Adipocyte (in vitro differentiated cells): ENCODE measurements at regions not wholly inside any gene's neighbourhood (a gene's known extent, or its start where the extent isn't known, plus 50 kb on each side); places are given as distances from the start of the nearest gene placed in this dataset.
"Not testable (repeated sequence)": the region's sequence is repeated elsewhere in the genome, so short reads cannot be mapped to it uniquely, and the experiment has no call there.

Experiments
- DNase-seq: peaks from one replicate; pipeline ENCODE4 v3.0.0-alpha.2; 2015; ENCODE audit warnings: low read depth
- H3K27me3 ChIP-seq: replicated peaks from 2 replicates; pipeline ENCODE4 v1.7.0; 2013; ENCODE audit warnings: mild to moderate bottlenecking, low read length, moderate library complexity; ENCODE audit not compliant: control insufficient read depth, insufficient read depth
- H3K36me3 ChIP-seq: 2 replicates; pipeline ENCODE4 v1.7.0; 2013; ENCODE audit warnings: low read length, mild to moderate bottlenecking, moderate library complexity; ENCODE audit not compliant: control insufficient read depth, insufficient read depth, severe bottlenecking
- H3K4me1 ChIP-seq: 2 replicates; pipeline ENCODE4 v1.7.0; 2013; ENCODE audit warnings: mild to moderate bottlenecking, low read length, moderate library complexity; ENCODE audit not compliant: control insufficient read depth, insufficient read depth
- H3K4me3 ChIP-seq: 2 replicates; pipeline ENCODE4 v1.7.0; 2013; ENCODE audit warnings: mild to moderate bottlenecking, low read length, moderate library complexity
- H3K9ac ChIP-seq: 2 replicates; pipeline ENCODE4 v1.7.0; 2013; ENCODE audit warnings: mild to moderate bottlenecking, low read length, moderate library complexity
- H3K9me3 ChIP-seq: 2 replicates; pipeline ENCODE4 v1.7.0; 2013; ENCODE audit warnings: mild to moderate bottlenecking, low read length, moderate library complexity; ENCODE audit not compliant: control insufficient read depth

DNA sequence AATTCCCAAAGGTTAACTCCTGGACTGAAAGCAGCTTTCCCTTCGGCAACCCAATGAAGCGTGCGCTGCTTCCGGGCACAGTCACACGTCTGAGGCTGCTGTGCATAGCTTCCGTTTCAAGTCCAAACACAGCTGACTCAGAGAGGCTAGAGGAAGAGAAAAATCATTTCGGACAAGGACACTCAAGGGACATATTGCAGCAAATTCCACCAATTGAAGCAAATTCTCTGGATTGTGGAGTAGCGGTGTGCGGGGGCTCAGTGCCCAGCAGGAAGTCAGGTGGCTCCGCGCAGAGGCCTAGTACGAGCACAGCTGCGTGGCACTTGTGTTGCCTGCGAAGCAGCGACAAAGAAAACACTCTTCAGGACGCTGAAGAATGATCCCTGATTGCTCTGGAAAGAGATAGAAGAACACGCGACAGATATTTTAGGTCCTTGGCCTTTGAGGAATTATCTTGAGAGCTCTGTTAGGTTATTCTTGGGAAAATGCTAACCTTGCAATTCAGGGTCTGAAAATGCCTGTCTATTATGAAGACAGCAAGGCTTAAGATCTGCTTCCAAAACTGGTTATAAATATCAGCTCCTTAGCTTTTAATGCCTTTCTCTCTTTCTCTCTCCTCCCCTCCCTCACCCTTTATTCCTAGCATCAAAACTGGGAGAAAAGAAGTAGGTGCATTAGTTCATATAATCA, 352.6 kb upstream of the DLGAP1 start:
- Histone ChIP-seq H3K27me3 (no peaks in the 10 kb centered on the region), H3K4me1 (no peaks in the 10 kb centered on the region), H3K4me3 (no peak overlapping the region), H3K9ac (no peak overlapping the region), H3K9me3 (peaks cover 6% of the 10 kb centered on the region), H3K36me3 (no peaks in the 10 kb centered on the region)
- no peak for DNase-seq

DNA sequence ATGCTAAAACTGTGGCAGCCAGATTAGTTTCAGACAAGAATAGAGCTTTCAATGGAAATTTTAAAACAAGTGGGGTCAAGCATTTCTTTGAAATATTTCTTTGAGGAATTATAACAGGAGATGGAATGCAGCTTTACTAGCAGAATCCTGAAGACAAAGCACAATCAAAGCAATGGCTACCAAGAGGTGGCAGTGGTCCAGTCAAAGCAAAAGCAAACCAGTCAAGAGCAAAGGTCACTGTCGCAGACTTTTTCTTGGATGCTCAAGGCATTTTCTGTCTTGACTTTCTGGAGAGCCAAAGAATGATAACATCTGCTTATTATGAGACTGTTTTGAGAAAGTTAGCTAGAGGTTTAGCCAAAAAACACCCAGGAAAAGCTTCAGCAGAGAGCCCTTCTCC, 351.2 kb upstream of the DLGAP1 start:
- H3K36me3 ChIP-seq: no peaks in the 10 kb centered on the region
- H3K4me1 ChIP-seq: no peaks in the 10 kb centered on the region
- no peak for DNase-seq
- H3K9ac ChIP-seq: no peak overlapping the region
- H3K9me3 ChIP-seq: peaks cover 5% of the 10 kb centered on the region
- H3K4me3 ChIP-seq: no peak overlapping the region
- no peaks in the 10 kb centered on the region for H3K27me3 ChIP-seq

DNA sequence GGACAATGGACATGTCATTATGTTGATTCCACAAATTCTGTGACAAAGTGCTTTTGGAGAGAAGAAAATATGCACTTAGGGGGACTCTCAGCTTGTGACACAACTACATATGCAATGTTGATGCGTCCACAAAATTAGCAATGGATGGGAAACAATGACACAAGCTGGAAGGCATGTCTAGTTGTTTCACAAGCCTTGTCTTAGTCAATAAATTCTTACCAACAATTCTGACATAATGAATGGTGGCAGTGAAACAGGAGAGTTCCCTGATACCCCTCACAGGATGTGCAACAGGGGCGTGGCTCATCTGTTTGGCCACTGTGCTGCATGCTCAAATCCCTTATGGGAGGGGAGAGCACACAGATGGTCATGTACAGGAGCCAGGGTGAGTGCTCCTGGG, 347.2 kb upstream of the DLGAP1 start:
- Histone ChIP-seq H3K27me3 (no peaks in the 10 kb centered on the region), H3K9ac (no peak overlapping the region)
- DNase-seq: no peak

DNA sequence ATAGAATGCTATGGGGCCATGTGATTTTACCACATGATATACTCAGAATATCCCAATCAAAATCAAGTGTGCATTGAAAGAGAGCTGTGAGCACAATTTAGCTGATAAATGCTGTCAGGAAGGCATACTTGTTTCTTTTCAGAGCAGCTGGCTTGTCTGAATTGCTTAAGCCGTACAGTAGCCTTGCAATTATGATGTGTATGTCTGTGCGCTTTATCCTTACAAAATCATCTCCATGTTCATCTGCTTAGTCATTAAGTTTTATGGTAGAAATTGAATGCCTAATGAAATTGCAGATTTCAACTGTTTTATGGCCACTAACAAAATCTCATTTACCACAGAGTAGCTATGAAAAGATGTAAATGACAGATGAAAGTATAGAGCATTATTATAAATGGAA, 346.0 kb upstream of the DLGAP1 start:
- Histone ChIP-seq H3K9ac (no peak overlapping the region), H3K4me3 (no peak overlapping the region), H3K27me3 (no peaks in the 10 kb centered on the region), H3K9me3 (peaks cover 5% of the 10 kb centered on the region), H3K36me3 (no peaks in the 10 kb centered on the region), H3K4me1 (no peaks in the 10 kb centered on the region)
- no peak for DNase-seq

More for the DNA sequence above, 347.2 kb upstream of the DLGAP1 start:
- peaks cover 5% of the 10 kb centered on the region for H3K9me3 ChIP-seq
- H3K4me3 ChIP-seq: no peak overlapping the region
- H3K36me3 ChIP-seq: no peaks in the 10 kb centered on the region
- no peaks in the 10 kb centered on the region for H3K4me1 ChIP-seq

DNA sequence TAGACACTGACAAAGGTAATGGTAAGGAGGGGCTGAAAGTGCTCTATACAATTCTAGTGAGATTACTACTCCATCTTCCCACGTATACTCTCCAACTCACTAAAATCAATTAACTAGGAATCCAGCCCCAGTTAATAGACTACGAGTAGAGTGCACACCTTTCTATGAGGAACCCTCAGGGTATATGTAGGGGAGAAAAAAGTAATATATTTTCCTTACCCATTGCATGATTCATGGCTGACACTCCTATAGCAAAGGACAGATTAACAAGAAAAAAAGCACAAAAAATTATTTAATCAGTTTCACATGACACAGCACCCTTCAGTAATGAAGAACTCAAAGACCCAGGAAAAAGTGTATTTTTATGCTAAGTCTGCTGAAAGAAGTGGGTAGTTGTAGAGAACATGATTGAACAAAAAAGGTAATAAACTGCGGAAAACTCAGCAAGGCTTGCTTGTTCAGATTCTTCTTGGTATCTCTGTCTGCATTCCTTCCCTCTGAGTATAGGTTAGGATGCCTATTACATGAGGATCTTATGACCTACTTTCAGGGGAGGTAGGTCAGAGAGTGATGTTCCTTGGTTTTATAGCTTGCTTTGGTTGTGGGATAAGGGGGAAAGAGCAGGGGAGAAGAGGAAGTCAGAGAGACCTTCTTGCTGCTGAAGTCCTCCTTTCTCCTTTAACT, 342.0 kb upstream of the DLGAP1 start:
- no peak for DNase-seq
- no peak overlapping the region for H3K4me3 ChIP-seq
- no peaks in the 10 kb centered on the region for H3K27me3 ChIP-seq
- peaks cover 5% of the 10 kb centered on the region for H3K9me3 ChIP-seq
- no peak overlapping the region for H3K9ac ChIP-seq
- no peaks in the 10 kb centered on the region for H3K36me3 ChIP-seq
- H3K4me1 ChIP-seq: no peaks in the 10 kb centered on the region

DNA sequence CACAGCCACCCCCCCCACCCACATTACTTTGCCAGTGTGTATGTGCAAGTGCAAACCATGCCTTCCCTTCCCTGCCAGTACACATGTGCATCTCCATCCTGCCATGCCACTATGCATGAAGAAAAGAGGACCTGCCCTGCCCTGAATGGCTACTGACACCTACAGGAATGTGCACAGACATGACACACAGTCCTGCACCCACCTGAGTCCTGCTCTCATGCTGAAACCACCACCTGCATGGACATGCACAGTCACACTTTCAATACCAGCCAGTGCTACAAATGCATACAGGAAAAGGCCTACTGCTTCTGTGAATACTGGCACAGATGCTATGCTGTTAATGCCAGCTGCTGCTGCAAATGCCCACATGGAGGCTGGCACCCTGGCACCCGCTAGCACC, 334.4 kb upstream of the DLGAP1 start:
- DNase-seq: no peak
- no peak overlapping the region for H3K4me3 ChIP-seq
- H3K27me3 ChIP-seq: no peaks in the 10 kb centered on the region
- no peaks in the 10 kb centered on the region for H3K9me3 ChIP-seq
- H3K9ac ChIP-seq: no peak overlapping the region
- H3K36me3 ChIP-seq: no peaks in the 10 kb centered on the region
- no peaks in the 10 kb centered on the region for H3K4me1 ChIP-seq

DNA sequence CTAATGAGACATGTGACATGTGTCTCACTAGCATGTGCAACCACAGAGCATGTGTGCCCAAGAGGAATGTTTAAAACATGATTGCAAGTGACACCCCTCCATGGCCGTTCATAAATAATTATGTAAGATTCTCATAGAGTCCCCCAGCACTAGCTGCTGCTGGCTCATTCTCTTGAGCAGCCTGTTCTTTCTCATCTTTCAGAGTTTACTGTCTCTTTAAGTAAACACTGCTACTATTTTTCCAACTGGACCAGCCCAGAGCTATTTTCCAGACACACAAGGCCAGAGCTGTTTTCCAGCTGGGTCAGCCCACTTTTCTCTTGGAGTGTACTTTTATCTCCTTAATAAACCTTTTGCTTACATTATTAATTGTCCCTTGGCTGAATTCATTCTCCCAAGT, 326.8 kb upstream of the DLGAP1 start:
- Histone ChIP-seq H3K9me3 (no peaks in the 10 kb centered on the region), H3K27me3 (no peaks in the 10 kb centered on the region), H3K4me1 (no peaks in the 10 kb centered on the region), H3K4me3 (no peak overlapping the region), H3K36me3 (no peaks in the 10 kb centered on the region), H3K9ac (no peak overlapping the region)
- DNase-seq: no peak

DNA sequence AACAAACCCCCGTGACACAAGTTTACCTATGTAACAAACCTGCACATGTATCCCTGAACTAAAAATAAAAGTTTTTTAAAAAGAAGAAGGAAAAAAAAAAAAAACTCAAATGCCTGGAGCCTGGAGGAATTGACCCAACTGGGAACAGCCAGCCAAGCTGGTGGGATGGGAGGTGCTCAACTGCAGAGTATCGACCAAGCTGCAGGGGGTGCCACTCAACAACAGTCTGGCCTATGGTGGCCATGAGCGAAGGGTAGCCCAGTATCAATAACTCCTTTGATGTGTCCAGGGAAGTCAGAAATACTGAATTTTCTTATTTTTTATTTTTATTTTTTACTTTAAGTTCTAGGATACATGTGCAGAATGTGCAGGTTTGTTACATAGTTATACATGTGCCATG, 310.3 kb upstream of the DLGAP1 start:
- no peak for DNase-seq
- Histone ChIP-seq H3K27me3 (no peaks in the 10 kb centered on the region), H3K4me1 (no peaks in the 10 kb centered on the region), H3K36me3 (no peaks in the 10 kb centered on the region), H3K9me3 (no peaks in the 10 kb centered on the region), H3K4me3 (no peak overlapping the region), H3K9ac (no peak overlapping the region)

DNA sequence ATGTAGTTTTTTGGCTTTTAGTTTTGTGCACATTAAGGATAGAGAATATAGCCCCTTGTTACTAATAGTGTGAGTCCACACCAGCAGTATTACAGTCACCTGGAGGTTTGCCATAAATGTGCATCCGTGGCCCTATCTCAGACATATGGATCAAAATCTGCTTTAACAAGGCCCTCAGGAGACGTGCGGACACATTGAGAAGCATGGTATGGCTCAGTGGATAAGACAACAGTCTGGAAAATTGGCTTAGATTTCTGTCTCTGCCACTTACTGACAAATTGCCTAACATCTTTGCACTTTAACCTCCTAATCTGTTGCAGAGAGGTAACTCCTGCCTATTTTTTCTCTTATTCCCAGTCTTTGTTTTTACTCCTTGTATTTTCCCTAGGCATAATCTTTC, 307.2 kb upstream of the DLGAP1 start:
- no peak for DNase-seq
- Histone ChIP-seq H3K9me3 (no peaks in the 10 kb centered on the region), H3K4me1 (no peaks in the 10 kb centered on the region), H3K27me3 (no peaks in the 10 kb centered on the region), H3K36me3 (no peaks in the 10 kb centered on the region), H3K9ac (no peak overlapping the region), H3K4me3 (no peak overlapping the region)

DNA sequence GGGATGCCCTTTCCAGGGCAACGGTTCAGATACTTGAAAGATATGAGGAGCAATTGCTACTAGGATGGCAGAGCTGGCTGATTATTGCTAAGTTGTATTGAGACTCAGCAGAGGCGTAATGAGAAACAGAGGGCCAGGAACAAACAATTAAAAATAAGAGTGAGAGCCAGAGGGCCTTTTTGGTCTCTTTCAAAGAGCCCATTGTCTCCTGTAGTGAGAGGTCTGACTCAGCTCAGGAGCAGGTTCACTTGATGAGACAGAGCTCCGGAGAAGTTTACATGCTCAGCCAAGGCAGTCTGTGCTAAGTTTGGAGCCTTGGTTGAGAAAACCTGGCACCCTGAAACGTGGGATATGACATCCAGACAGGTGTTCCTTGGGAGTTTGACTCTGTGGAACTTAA, 303.9 kb upstream of the DLGAP1 start:
- no peaks in the 10 kb centered on the region for H3K27me3 ChIP-seq
- H3K4me1 ChIP-seq: no peaks in the 10 kb centered on the region
- no peak overlapping the region for H3K9ac ChIP-seq
- no peaks in the 10 kb centered on the region for H3K36me3 ChIP-seq
- H3K9me3 ChIP-seq: no peaks in the 10 kb centered on the region
- no peak overlapping the region for H3K4me3 ChIP-seq
- no peak for DNase-seq

DNA sequence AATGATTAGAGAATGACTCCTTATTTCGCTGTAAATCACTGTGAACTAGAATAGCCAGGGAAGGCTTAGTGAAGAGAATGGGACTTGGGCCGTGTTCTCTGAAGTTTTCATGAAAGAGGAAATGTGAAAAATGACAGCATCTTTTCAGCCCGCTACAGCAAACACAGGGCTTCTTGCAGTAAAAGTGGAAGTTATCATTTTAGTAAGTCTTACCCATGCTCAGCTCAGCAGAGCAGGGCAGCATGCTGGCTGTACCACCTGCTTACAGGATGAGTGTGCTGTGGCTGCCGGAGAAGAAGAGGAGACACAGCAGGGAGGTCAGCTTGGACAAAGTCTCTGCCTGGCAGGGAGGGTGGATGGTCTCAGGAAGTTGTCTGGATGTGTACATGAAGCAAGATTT, 300.7 kb upstream of the DLGAP1 start:
- Histone ChIP-seq H3K36me3 (no peaks in the 10 kb centered on the region), H3K9me3 (no peaks in the 10 kb centered on the region), H3K27me3 (no peaks in the 10 kb centered on the region), H3K4me3 (no peak overlapping the region), H3K9ac (no peak overlapping the region), H3K4me1 (no peaks in the 10 kb centered on the region)
- no peak for DNase-seq

DNA sequence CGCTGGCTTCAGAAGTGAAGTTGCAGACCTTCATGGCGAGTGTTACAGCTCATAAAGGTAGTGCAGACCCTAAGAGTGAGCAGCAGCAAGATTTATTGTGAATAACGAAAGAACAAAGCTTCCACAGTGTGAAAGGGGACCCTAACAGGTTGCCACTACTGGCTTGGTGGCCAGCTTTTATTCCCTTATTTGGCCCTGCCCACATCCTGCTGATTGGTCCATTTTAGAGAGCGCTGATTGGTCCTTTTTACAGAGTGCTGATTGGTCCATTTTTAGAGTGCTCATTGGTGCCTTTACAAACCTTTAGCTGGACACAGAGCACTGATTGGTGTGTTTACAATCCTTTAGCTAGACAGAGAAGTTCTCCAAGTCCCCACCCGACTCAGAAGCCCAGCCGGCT, 298.0 kb upstream of the DLGAP1 start:
- not testable (repeated sequence) for H3K9ac ChIP-seq, H3K9me3 ChIP-seq, H3K4me1 ChIP-seq, H3K4me3 ChIP-seq, DNase-seq, H3K36me3 ChIP-seq, H3K27me3 ChIP-seq
